ENCODE measurements at regions not wholly inside any gene's neighbourhood (a gene's known extent, or its start where the extent isn't known, plus 50 kb on each side); places are given as distances from the start of the nearest gene placed in this dataset.

DNA sequence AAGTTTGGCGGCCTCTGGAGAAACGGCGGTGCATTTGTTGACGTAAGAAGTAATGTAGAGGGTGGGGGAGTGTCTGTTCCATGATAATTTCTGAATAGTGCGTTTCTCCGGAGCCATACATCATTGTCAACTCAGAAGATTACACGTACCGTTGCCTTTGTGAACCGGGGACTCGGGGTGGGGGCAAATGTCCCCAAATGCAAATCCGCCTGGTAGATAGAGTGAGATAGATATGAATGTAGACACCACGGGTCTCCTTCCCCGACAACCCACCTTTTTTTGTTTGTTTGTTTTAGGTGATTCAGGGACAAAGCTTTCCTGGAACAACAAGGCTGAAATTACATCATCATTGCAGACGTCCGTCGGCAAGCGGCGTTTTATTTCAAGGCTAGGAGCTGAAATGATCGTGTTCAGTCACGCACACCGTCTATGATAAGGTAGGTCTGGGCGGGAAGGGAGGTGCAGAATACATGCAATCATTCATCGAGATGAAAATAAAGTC, 96.0 kb upstream of the PPP2R3B start:
- TF ChIP-seq, protein P1, sequence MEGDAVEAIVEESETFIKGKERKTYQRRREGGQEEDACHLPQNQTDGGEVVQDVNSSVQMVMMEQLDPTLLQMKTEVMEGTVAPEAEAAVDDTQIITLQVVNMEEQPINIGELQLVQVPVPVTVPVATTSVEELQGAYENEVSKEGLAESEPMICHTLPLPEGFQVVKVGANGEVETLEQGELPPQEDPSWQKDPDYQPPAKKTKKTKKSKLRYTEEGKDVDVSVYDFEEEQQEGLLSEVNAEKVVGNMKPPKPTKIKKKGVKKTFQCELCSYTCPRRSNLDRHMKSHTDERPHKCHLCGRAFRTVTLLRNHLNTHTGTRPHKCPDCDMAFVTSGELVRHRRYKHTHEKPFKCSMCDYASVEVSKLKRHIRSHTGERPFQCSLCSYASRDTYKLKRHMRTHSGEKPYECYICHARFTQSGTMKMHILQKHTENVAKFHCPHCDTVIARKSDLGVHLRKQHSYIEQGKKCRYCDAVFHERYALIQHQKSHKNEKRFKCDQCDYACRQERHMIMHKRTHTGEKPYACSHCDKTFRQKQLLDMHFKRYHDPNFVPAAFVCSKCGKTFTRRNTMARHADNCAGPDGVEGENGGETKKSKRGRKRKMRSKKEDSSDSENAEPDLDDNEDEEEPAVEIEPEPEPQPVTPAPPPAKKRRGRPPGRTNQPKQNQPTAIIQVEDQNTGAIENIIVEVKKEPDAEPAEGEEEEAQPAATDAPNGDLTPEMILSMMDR (IDR thresholded peaks at IDR 0.05): no peak
- TF ChIP-seq POLR2A (IDR thresholded peaks at IDR 0.05) (no peak), EP300 (IDR thresholded peaks at IDR 0.05) (no peak)

Measured in sigmoid colon (tissue), 4 donors.